Common myeloid progenitor, CD34-positive (primary cell): ENCODE measurements at regions not wholly inside any gene's neighbourhood (a gene's known extent, or its start where the extent isn't known, plus 50 kb on each side); places are given as distances from the start of the nearest gene placed in this dataset.
A peak's percentile ranks its signal among the peaks of the same experiment; 100 is the strongest.

ENCODE experiments used
- CTCF ChIA-PET: fragments of 350-600 bp; sonication (Branson Sonifier 250); formaldehyde crosslinking; loops from one replicate; lab custom pipeline; 2021; ENCODE audit warnings: antibody characterized with exemption; lab: Charles Lee
- POLR2A ChIA-PET: fragments of 350-600 bp; sonication (Branson Sonifier 250); formaldehyde crosslinking; loops from one replicate; lab custom pipeline; 2021; ENCODE audit warnings: antibody characterized with exemption; lab: Charles Lee
- DNase-seq, 3 donors: peaks; one replicate each; pipeline versions ENCODE4 v3.0.0 to v3.0.0-alpha.2; 2013
- H3K27ac ChIP-seq, 2 experiments: 1 replicate in 1 of 2; 2 replicates in 1 of 2; pipeline ENCODE4 v1.7.0; 2013; ENCODE audit warnings: inconsistent platforms in 2 of 2, low read length in 2 of 2, mild to moderate bottlenecking in 2 of 2, low read depth in 1 of 2, moderate library complexity in 1 of 2; ENCODE audit not compliant: severe bottlenecking in 2 of 2, insufficient read depth in 1 of 2, poor library complexity in 1 of 2
- H3K27me3 ChIP-seq, 5 experiments: replicated peaks in 2 of 5; 1 replicate in 3 of 5; 2 replicates in 2 of 5; pipeline versions ENCODE4 v1.6.1 to v1.7.0; 2013; ENCODE audit warnings: low read length in 4 of 5, mild to moderate bottlenecking in 2 of 5, moderate library complexity in 2 of 5, inconsistent platforms in 1 of 5; ENCODE audit not compliant: insufficient read depth in 5 of 5, control insufficient read depth in 4 of 5
- H3K36me3 ChIP-seq, 4 experiments: 1 replicate in 2 of 4; 2 replicates in 2 of 4; pipeline versions ENCODE4 v1.6.1 to v1.7.0; 2013; ENCODE audit warnings: low read length in 3 of 4, control low read depth in 1 of 4, mild to moderate bottlenecking in 1 of 4; ENCODE audit not compliant: control insufficient read depth in 4 of 4, insufficient read depth in 4 of 4
- H3K4me1 ChIP-seq, 4 experiments: 1 replicate in 3 of 4; 2 replicates in 1 of 4; pipeline versions ENCODE4 v1.6.1 to v1.7.1; 2013; ENCODE audit warnings: low read length in 3 of 4, mild to moderate bottlenecking in 3 of 4, control low read depth in 1 of 4, inconsistent platforms in 1 of 4, moderate library complexity in 1 of 4; ENCODE audit not compliant: control insufficient read depth in 4 of 4, insufficient read depth in 4 of 4; ENCODE audit errors: control extremely low read depth in 1 of 4
- H3K4me3 ChIP-seq, 7 experiments: 1 replicate in 4 of 7; 2 replicates in 3 of 7; pipeline versions ENCODE4 v1.5.1 to v1.7.0; 2013; ENCODE audit warnings: mild to moderate bottlenecking in 7 of 7, low read length in 6 of 7, moderate library complexity in 6 of 7, inconsistent platforms in 2 of 7, low read depth in 2 of 7, control low read depth in 1 of 7; ENCODE audit not compliant: insufficient read depth in 4 of 7, control insufficient read depth in 1 of 7; ENCODE audit errors: extremely low read depth in 1 of 7
- H3K9me3 ChIP-seq, 5 experiments: 1 replicate in 4 of 5; 2 replicates in 1 of 5; pipeline versions ENCODE4 v1.6.1 to v1.7.1; 2013; ENCODE audit warnings: low read length in 4 of 5, mild to moderate bottlenecking in 2 of 5, inconsistent platforms in 1 of 5, low read depth in 1 of 5, moderate library complexity in 1 of 5; ENCODE audit not compliant: control insufficient read depth in 4 of 5, insufficient read depth in 2 of 5; ENCODE audit errors: control extremely low read depth in 1 of 5
- WGBS: methylation state at CpG from one replicate; pipeline ENCODE4 v1.1.5; 2013; ENCODE audit not compliant: insufficient coverage; 5-methylcytosine and 5-hydroxymethylcytosine counted together

- H3K36me3 ChIP-seq = no peaks in the 10 kb centered on the region
- no peaks in the 10 kb centered on the region for H3K4me1 ChIP-seq
- no peak overlapping the region for H3K4me3 ChIP-seq
- 86% methylated on average over 1 of the region's 1 CpG for WGBS
- DNase-seq = no peak
- H3K27me3 ChIP-seq = no peaks in the 10 kb centered on the region
- ChIA-PET CTCF (interaction anchor here (0.6 to 1.1 kb wide), 2 partner anchors 12 to 26 kb away, joined by 3 to 4 read pairs; no protein-coding TSS in a partner anchor), POLR2A (interaction anchor here (0.6 kb wide), 1 partner anchor 128 kb away, joined by 7 read pairs; no protein-coding TSS in a partner anchor)
- H3K9me3 ChIP-seq = no peaks in the 10 kb centered on the region
- H3K27ac ChIP-seq = no peak overlapping the region
These were observed 361.8 kb upstream of the CPEB2 start for GRCh38 chr4:14640476-14640875.

- POLR2A ChIA-PET = no interaction called here
- H3K36me3 ChIP-seq = no peaks in the 10 kb centered on the region
- H3K4me3 ChIP-seq = no peak overlapping the region
- WGBS = 70% methylated on average over 2 of the region's 2 CpGs
- DNase-seq = no peak
- H3K4me1 ChIP-seq = no peaks in the 10 kb centered on the region
- CTCF ChIA-PET = no interaction called here
- no peaks in the 10 kb centered on the region for H3K9me3 ChIP-seq
- no peak overlapping the region for H3K27ac ChIP-seq
- H3K27me3 ChIP-seq = no peaks in the 10 kb centered on the region
These were observed 360.4 kb upstream of the CPEB2 start for GRCh38 chr4:14641871-14642270.

- POLR2A ChIA-PET = no interaction called here
- Histone ChIP-seq H3K36me3 (no peaks in the 10 kb centered on the region), H3K4me3 (no peak overlapping the region), H3K27me3 (no peaks in the 10 kb centered on the region), H3K27ac (no peak overlapping the region), H3K4me1 (no peaks in the 10 kb centered on the region), H3K9me3 (no peaks in the 10 kb centered on the region)
- CTCF ChIA-PET = no interaction called here
- 97% methylated on average over 5 of the region's 5 CpGs for WGBS
- DNase-seq = no peak
These were observed 357.6 kb upstream of the CPEB2 start for GRCh38 chr4:14644580-14645282.

- H3K4me3 ChIP-seq = no peak overlapping the region
- CTCF ChIA-PET = no interaction called here
- no peaks in the 10 kb centered on the region for H3K27me3 ChIP-seq
- DNase-seq = peak in 1 of 3 donors; percentile 4
- no CpG with 5 or more reads among the region's 1 CpG for WGBS
- H3K9me3 ChIP-seq = no peaks in the 10 kb centered on the region
- no peak overlapping the region for H3K27ac ChIP-seq
- H3K4me1 ChIP-seq = no peaks in the 10 kb centered on the region
- POLR2A ChIA-PET = interaction anchor here (0.7 kb wide), 1 partner anchor 977 kb away, joined by 3 read pairs; no protein-coding TSS in a partner anchor
- H3K36me3 ChIP-seq = no peaks in the 10 kb centered on the region
These were observed 355.4 kb upstream of the CPEB2 start for GRCh38 chr4:14646831-14647230.

- ChIA-PET CTCF (no interaction called here), POLR2A (no interaction called here)
- 80% methylated on average over 1 of the region's 2 CpGs for WGBS
These were observed 352.2 kb upstream of the CPEB2 start for GRCh38 chr4:14650127-14650526.

GRCh38 chr4:14652522-14652921 lies 349.8 kb upstream of the CPEB2 start:
- ChIA-PET CTCF (no interaction called here), POLR2A (no interaction called here)
- H3K36me3 ChIP-seq = no peaks in the 10 kb centered on the region
- H3K9me3 ChIP-seq = peaks cover 0 to 4% (median 0%) of the 10 kb centered on the region in 5 experiments
- 88% methylated on average over 2 of the region's 2 CpGs for WGBS
- H3K27me3 ChIP-seq = no peaks in the 10 kb centered on the region
- H3K4me1 ChIP-seq = no peaks in the 10 kb centered on the region
- DNase-seq = no peak
- no peak overlapping the region for H3K27ac ChIP-seq
- no peak overlapping the region for H3K4me3 ChIP-seq

More at GRCh38 chr4:14650127-14650526, 352.2 kb upstream of the CPEB2 start:
- no peak for DNase-seq
- Histone ChIP-seq H3K9me3 (peaks cover 0 to 4% (median 0%) of the 10 kb centered on the region in 5 experiments), H3K4me1 (no peaks in the 10 kb centered on the region), H3K4me3 (no peak overlapping the region), H3K27me3 (no peaks in the 10 kb centered on the region), H3K36me3 (no peaks in the 10 kb centered on the region), H3K27ac (no peak overlapping the region)

- POLR2A ChIA-PET = no interaction called here
- CTCF ChIA-PET = no interaction called here
- no peak overlapping the region for H3K4me3 ChIP-seq
- no peak overlapping the region for H3K27ac ChIP-seq
- H3K27me3 ChIP-seq = no peaks in the 10 kb centered on the region
- H3K36me3 ChIP-seq = no peaks in the 10 kb centered on the region
- DNase-seq = no peak
- peaks cover 0 to 4% (median 0%) of the 10 kb centered on the region in 5 experiments for H3K9me3 ChIP-seq
- 90% methylated on average over 2 of the region's 2 CpGs for WGBS
- no peaks in the 10 kb centered on the region for H3K4me1 ChIP-seq
These were observed 348.9 kb upstream of the CPEB2 start for GRCh38 chr4:14653338-14653737.
